GM23248 (cell line): ENCODE measurements at regions not wholly inside any gene's neighbourhood (a gene's known extent, or its start where the extent isn't known, plus 50 kb on each side); places are given as distances from the start of the nearest gene placed in this dataset.

ENCODE experiments used
- DNase-seq: peaks from one replicate; pipeline ENCODE4 v3.0.0-alpha.2; 2015
- H2AFZ ChIP-seq: fragments of 200-600 bp; sonication (generic); 2 replicates; pipeline ENCODE4 v1.6.1; 2016; ENCODE audit warnings: antibody characterized with exemption
- H3F3A ChIP-seq: fragments of 200-600 bp; sonication (generic); 2 replicates; pipeline ENCODE4 v1.6.1; 2016; ENCODE audit warnings: mild to moderate bottlenecking, antibody characterized with exemption, mixed run types; ENCODE audit not compliant: insufficient read depth
- H3K27ac ChIP-seq: fragments of 200-600 bp; sonication (generic); 2 replicates; pipeline ENCODE4 v1.5.1; 2016; ENCODE audit warnings: mild to moderate bottlenecking
- H3K27me3 ChIP-seq: fragments of 200-600 bp; sonication (generic); replicated peaks from 2 replicates; pipeline ENCODE4 v1.6.1; 2016; ENCODE audit warnings: mild to moderate bottlenecking; ENCODE audit not compliant: insufficient read depth
- H3K36me3 ChIP-seq: fragments of 200-600 bp; sonication (generic); 2 replicates; pipeline ENCODE4 v1.6.1; 2016; ENCODE audit warnings: low read depth, mild to moderate bottlenecking
- H3K4me1 ChIP-seq: fragments of 200-600 bp; sonication (generic); 2 replicates; pipeline ENCODE4 v1.6.1; 2016; ENCODE audit warnings: mild to moderate bottlenecking; ENCODE audit not compliant: insufficient read depth
- H3K4me2 ChIP-seq: fragments of 200-600 bp; sonication (generic); one replicate; pipeline ENCODE4 v1.6.1; 2016; ENCODE audit warnings: mild to moderate bottlenecking; ENCODE audit not compliant: unreplicated experiment
- H3K4me3 ChIP-seq: fragments of 200-600 bp; sonication (generic); 2 replicates; pipeline ENCODE4 v1.5.1; 2016; ENCODE audit warnings: mild to moderate bottlenecking
- H3K79me2 ChIP-seq: fragments of 200-600 bp; sonication (generic); 2 replicates; pipeline ENCODE4 v1.6.1; 2016; ENCODE audit warnings: mild to moderate bottlenecking; ENCODE audit not compliant: insufficient read depth
- H3K9ac ChIP-seq: fragments of 200-600 bp; sonication (generic); 2 replicates; pipeline ENCODE4 v1.6.1; 2016; ENCODE audit warnings: mild to moderate bottlenecking
- H3K9me2 ChIP-seq: fragments of 200-600 bp; sonication (generic); 2 replicates; pipeline ENCODE4 v1.6.1; 2016; ENCODE audit warnings: mixed run types, mild to moderate bottlenecking, moderate library complexity; ENCODE audit not compliant: insufficient read depth
- H3K9me3 ChIP-seq: fragments of 200-600 bp; sonication (generic); one replicate; pipeline ENCODE4 v1.6.1; 2017; ENCODE audit warnings: low read depth
- H4K20me1 ChIP-seq: fragments of 200-600 bp; sonication (generic); 2 replicates; pipeline ENCODE4 v1.6.0; 2016; ENCODE audit not compliant: insufficient read depth
- EZH2 ChIP-seq: fragments of 200-600 bp; sonication (generic); IDR thresholded peaks from 2 replicates; pipeline ENCODE4 v1.6.1; 2018; ENCODE audit warnings: antibody characterized with exemption, mild to moderate bottlenecking; ENCODE audit not compliant: insufficient read depth, poor library complexity, severe bottlenecking
- EZH2phosphoT487 ChIP-seq: fragments of 200-600 bp; sonication (generic); IDR thresholded peaks from 2 replicates; pipeline ENCODE4 v1.6.1; 2018; ENCODE audit warnings: antibody characterized with exemption, moderate library complexity, mild to moderate bottlenecking, low read depth; ENCODE audit not compliant: insufficient read depth
- WGBS, 2 experiments: methylation state at CpG; one replicate each; pipeline ENCODE4 v1.1.6; 2015 to 2017; ENCODE audit warnings: low lambda C conversion rate in 2 of 2, low coverage in 1 of 2; ENCODE audit errors: missing lambda C conversion rate in 2 of 2; 5-methylcytosine and 5-hydroxymethylcytosine counted together
- in situ Hi-C: fragments of 300-500 bp; cut with MboI; formaldehyde crosslinking; loops from 2 replicates; pipeline ENCODE4 v1.15.0; 2020

GRCh38 chr12:59322473-59322872, 273.4 kb upstream of the SLC16A7 start:
- DNase-seq = no peak
- in situ Hi-C loops = no loop called here

GRCh38 chr12:59321278-59321677, 274.6 kb upstream of the SLC16A7 start:
- no peak overlapping the region for H3K27ac ChIP-seq
- H3K9ac ChIP-seq = no peak overlapping the region
- no peaks in the 10 kb centered on the region for H3K27me3 ChIP-seq
- no peaks in the 10 kb centered on the region for H3K9me3 ChIP-seq
- H3K4me2 ChIP-seq = no peak overlapping the region
- WGBS, 2 experiments = 54 to 77% methylated on average over 1 of the region's 1 CpG
- TF ChIP-seq EZH2 = no peak
- no peak for TF ChIP-seq EZH2phosphoT487
- no peaks in the 10 kb centered on the region for H4K20me1 ChIP-seq
- no peaks in the 10 kb centered on the region for H3K79me2 ChIP-seq
- H3K4me3 ChIP-seq = no peak overlapping the region
- no peaks in the 10 kb centered on the region for H3K4me1 ChIP-seq
- in situ Hi-C loops = no loop called here
- no peaks in the 10 kb centered on the region for H3F3A ChIP-seq
- no peak overlapping the region for H2AFZ ChIP-seq
- H3K36me3 ChIP-seq = no peaks in the 10 kb centered on the region
- H3K9me2 ChIP-seq = no peaks in the 10 kb centered on the region
- no peak for DNase-seq

More at GRCh38 chr12:59322473-59322872, 273.4 kb upstream of the SLC16A7 start:
- Histone ChIP-seq H4K20me1 (no peaks in the 10 kb centered on the region), H3K9me2 (no peaks in the 10 kb centered on the region), H3F3A (no peaks in the 10 kb centered on the region), H3K79me2 (no peaks in the 10 kb centered on the region), H3K4me3 (no peak overlapping the region), H3K9ac (no peak overlapping the region), H3K27ac (no peak overlapping the region), H2AFZ (no peak overlapping the region), H3K4me1 (no peaks in the 10 kb centered on the region), H3K9me3 (no peaks in the 10 kb centered on the region), H3K4me2 (no peak overlapping the region), H3K36me3 (no peaks in the 10 kb centered on the region), H3K27me3 (no peaks in the 10 kb centered on the region)
- WGBS, 2 experiments = 14 to 21% methylated on average over 2 of the region's 2 CpGs
- TF ChIP-seq EZH2phosphoT487 = no peak
- no peak for TF ChIP-seq EZH2

- in situ Hi-C loops = no loop called here
Measured at GRCh38 chr12:59320112-59320511, 275.7 kb upstream of the SLC16A7 start.

GRCh38 chr12:59318940-59319339, 276.9 kb upstream of the SLC16A7 start:
- Histone ChIP-seq H3K27me3 (no peaks in the 10 kb centered on the region), H3K9me3 (no peaks in the 10 kb centered on the region), H3K9me2 (no peaks in the 10 kb centered on the region), H3K4me1 (no peaks in the 10 kb centered on the region), H3K4me2 (no peak overlapping the region), H3K79me2 (no peaks in the 10 kb centered on the region), H4K20me1 (no peaks in the 10 kb centered on the region), H3F3A (no peaks in the 10 kb centered on the region), H3K9ac (no peak overlapping the region), H2AFZ (no peak overlapping the region), H3K36me3 (no peaks in the 10 kb centered on the region), H3K27ac (no peak overlapping the region), H3K4me3 (no peak overlapping the region)
- TF ChIP-seq EZH2phosphoT487 = no peak
- TF ChIP-seq EZH2 = no peak
- DNase-seq = no peak
- in situ Hi-C loops = no loop called here
- 34 to 57% methylated on average over 2 of the region's 2 CpGs for WGBS, 2 experiments

More at GRCh38 chr12:59320112-59320511, 275.7 kb upstream of the SLC16A7 start:
- H3K4me3 ChIP-seq = no peak overlapping the region
- no peaks in the 10 kb centered on the region for H3K9me2 ChIP-seq
- H3K79me2 ChIP-seq = no peaks in the 10 kb centered on the region
- H3K36me3 ChIP-seq = no peaks in the 10 kb centered on the region
- H4K20me1 ChIP-seq = no peaks in the 10 kb centered on the region
- H3K4me1 ChIP-seq = no peaks in the 10 kb centered on the region
- 25 to 36% methylated on average over 1 of the region's 1 CpG for WGBS, 2 experiments
- no peaks in the 10 kb centered on the region for H3K27me3 ChIP-seq
- no peak overlapping the region for H3K9ac ChIP-seq
- no peaks in the 10 kb centered on the region for H3F3A ChIP-seq
- TF ChIP-seq EZH2 = no peak
- no peak for TF ChIP-seq EZH2phosphoT487
- H3K4me2 ChIP-seq = no peak overlapping the region
- no peak overlapping the region for H2AFZ ChIP-seq
- no peak overlapping the region for H3K27ac ChIP-seq
- no peaks in the 10 kb centered on the region for H3K9me3 ChIP-seq
- DNase-seq = no peak

GRCh38 chr12:59317598-59317997, 278.2 kb upstream of the SLC16A7 start:
- no peak overlapping the region for H3K9ac ChIP-seq
- H3K27me3 ChIP-seq = no peaks in the 10 kb centered on the region
- no peak for DNase-seq
- no peaks in the 10 kb centered on the region for H3K36me3 ChIP-seq
- no peaks in the 10 kb centered on the region for H3K9me3 ChIP-seq
- no peaks in the 10 kb centered on the region for H3K4me1 ChIP-seq
- TF ChIP-seq EZH2phosphoT487 = no peak
- no peaks in the 10 kb centered on the region for H3F3A ChIP-seq
- 65 to 67% methylated on average over 6 of the region's 6 CpGs for WGBS, 2 experiments
- no peak overlapping the region for H3K27ac ChIP-seq
- no peaks in the 10 kb centered on the region for H4K20me1 ChIP-seq
- H3K4me2 ChIP-seq = no peak overlapping the region
- no peak overlapping the region for H2AFZ ChIP-seq
- in situ Hi-C loops = no loop called here
- H3K4me3 ChIP-seq = no peak overlapping the region
- H3K9me2 ChIP-seq = no peaks in the 10 kb centered on the region
- H3K79me2 ChIP-seq = no peaks in the 10 kb centered on the region
